Duodenal mucosa (tissue), 2 donors: ENCODE measurements at regions not wholly inside any gene's neighbourhood (a gene's known extent, or its start where the extent isn't known, plus 50 kb on each side); places are given as distances from the start of the nearest gene placed in this dataset.

Experiments
- H3K27ac ChIP-seq: one replicate; pipeline ENCODE4 v1.7.0; 2013; ENCODE audit warnings: low read depth, low read length
- H3K27me3 ChIP-seq, 2 donors: one replicate each; pipeline ENCODE4 v1.7.0; 2013; ENCODE audit warnings: low read length in 2 of 2, control low read depth in 1 of 2; ENCODE audit not compliant: insufficient read depth in 2 of 2, control insufficient read depth in 1 of 2
- H3K36me3 ChIP-seq, 2 donors: one replicate each; pipeline ENCODE4 v1.7.0; 2013; ENCODE audit warnings: low read length in 2 of 2, control low read depth in 1 of 2; ENCODE audit not compliant: insufficient read depth in 2 of 2, control insufficient read depth in 1 of 2
- H3K4me1 ChIP-seq, 2 donors: one replicate each; pipeline ENCODE4 v1.7.0; 2013; ENCODE audit warnings: low read length in 2 of 2, control low read depth in 1 of 2; ENCODE audit not compliant: insufficient read depth in 2 of 2, control insufficient read depth in 1 of 2
- H3K4me3 ChIP-seq, 2 donors: one replicate each; pipeline ENCODE4 v1.7.0; 2013; ENCODE audit warnings: low read length in 2 of 2, low read depth in 1 of 2
- H3K9ac ChIP-seq, 2 donors: one replicate each; pipeline ENCODE4 v1.7.0; 2013; ENCODE audit warnings: low read length in 2 of 2, low read depth in 1 of 2
- H3K9me3 ChIP-seq, 2 donors: one replicate each; pipeline ENCODE4 v1.7.0; 2013; ENCODE audit warnings: low read length in 2 of 2, control low read depth in 1 of 2; ENCODE audit not compliant: control insufficient read depth in 1 of 2

GRCh38 chr2:67243919-67244318, 153.2 kb upstream of the ETAA1 start:
- H3K9ac ChIP-seq = no peak overlapping the region
- H3K27me3 ChIP-seq = no peaks in the 10 kb centered on the region
- H3K27ac ChIP-seq = no peak overlapping the region
- no peaks in the 10 kb centered on the region for H3K9me3 ChIP-seq
- no peak overlapping the region for H3K4me3 ChIP-seq
- H3K36me3 ChIP-seq = no peaks in the 10 kb centered on the region
- H3K4me1 ChIP-seq = no peaks in the 10 kb centered on the region

GRCh38 chr2:67246791-67247190, 150.3 kb upstream of the ETAA1 start:
- H3K27ac ChIP-seq = no peak overlapping the region

GRCh38 chr2:67251741-67252140, 145.4 kb upstream of the ETAA1 start:
- H3K4me3 ChIP-seq = no peak overlapping the region
- no peaks in the 10 kb centered on the region for H3K36me3 ChIP-seq
- H3K27ac ChIP-seq = no peak overlapping the region
- no peaks in the 10 kb centered on the region for H3K4me1 ChIP-seq
- H3K9me3 ChIP-seq = no peaks in the 10 kb centered on the region
- H3K9ac ChIP-seq = no peak overlapping the region
- no peaks in the 10 kb centered on the region for H3K27me3 ChIP-seq

More at GRCh38 chr2:67246791-67247190, 150.3 kb upstream of the ETAA1 start:
- Histone ChIP-seq H3K4me1 (no peaks in the 10 kb centered on the region), H3K9ac (no peak overlapping the region), H3K4me3 (no peak overlapping the region), H3K36me3 (no peaks in the 10 kb centered on the region), H3K9me3 (no peaks in the 10 kb centered on the region), H3K27me3 (no peaks in the 10 kb centered on the region)

GRCh38 chr2:67255933-67256615, 141.1 kb upstream of the ETAA1 start:
- Histone ChIP-seq H3K9me3 (no peaks in the 10 kb centered on the region), H3K4me1 (no peaks in the 10 kb centered on the region), H3K27ac (no peak overlapping the region), H3K4me3 (no peak overlapping the region), H3K36me3 (no peaks in the 10 kb centered on the region), H3K27me3 (no peaks in the 10 kb centered on the region), H3K9ac (no peak overlapping the region)

- no peak overlapping the region for H3K9ac ChIP-seq
- no peak overlapping the region for H3K27ac ChIP-seq
- H3K4me1 ChIP-seq = no peaks in the 10 kb centered on the region
- H3K36me3 ChIP-seq = no peaks in the 10 kb centered on the region
- H3K9me3 ChIP-seq = no peaks in the 10 kb centered on the region
- H3K27me3 ChIP-seq = no peaks in the 10 kb centered on the region
- no peak overlapping the region for H3K4me3 ChIP-seq
These were observed 140.2 kb upstream of the ETAA1 start for GRCh38 chr2:67256892-67257291.

- Histone ChIP-seq H3K36me3 (no peaks in the 10 kb centered on the region), H3K9ac (no peak overlapping the region), H3K9me3 (no peaks in the 10 kb centered on the region), H3K27me3 (no peaks in the 10 kb centered on the region), H3K4me1 (no peaks in the 10 kb centered on the region), H3K4me3 (no peak overlapping the region), H3K27ac (no peak overlapping the region)
These were observed 139.0 kb upstream of the ETAA1 start for GRCh38 chr2:67258122-67258521.

- H3K27ac ChIP-seq = no peak overlapping the region
These were observed 138.3 kb upstream of the ETAA1 start for GRCh38 chr2:67258831-67259230.

GRCh38 chr2:67259556-67260342, 137.4 kb upstream of the ETAA1 start:
- no peaks in the 10 kb centered on the region for H3K36me3 ChIP-seq
- no peak overlapping the region for H3K27ac ChIP-seq
- no peaks in the 10 kb centered on the region for H3K9me3 ChIP-seq
- no peaks in the 10 kb centered on the region for H3K27me3 ChIP-seq
- no peak overlapping the region for H3K4me3 ChIP-seq
- no peak overlapping the region for H3K9ac ChIP-seq
- H3K4me1 ChIP-seq = no peaks in the 10 kb centered on the region

More at GRCh38 chr2:67258831-67259230, 138.3 kb upstream of the ETAA1 start:
- H3K4me3 ChIP-seq = no peak overlapping the region
- no peaks in the 10 kb centered on the region for H3K27me3 ChIP-seq
- no peaks in the 10 kb centered on the region for H3K4me1 ChIP-seq
- no peaks in the 10 kb centered on the region for H3K36me3 ChIP-seq
- H3K9ac ChIP-seq = no peak overlapping the region
- no peaks in the 10 kb centered on the region for H3K9me3 ChIP-seq

- no peak overlapping the region for H3K4me3 ChIP-seq
These were observed 136.5 kb upstream of the ETAA1 start for GRCh38 chr2:67260343-67261277.

GRCh38 chr2:67267241-67267640, 129.9 kb upstream of the ETAA1 start:
- Histone ChIP-seq H3K27ac (no peak overlapping the region), H3K9me3 (no peaks in the 10 kb centered on the region), H3K4me1 (no peaks in the 10 kb centered on the region), H3K27me3 (no peaks in the 10 kb centered on the region), H3K9ac (no peak overlapping the region), H3K4me3 (no peak overlapping the region), H3K36me3 (no peaks in the 10 kb centered on the region)

More at GRCh38 chr2:67260343-67261277, 136.5 kb upstream of the ETAA1 start:
- Histone ChIP-seq H3K36me3 (no peaks in the 10 kb centered on the region), H3K27me3 (no peaks in the 10 kb centered on the region), H3K9ac (no peak overlapping the region), H3K4me1 (no peaks in the 10 kb centered on the region), H3K9me3 (no peaks in the 10 kb centered on the region), H3K27ac (peak overlapping the region; percentile 39)
